ENCODE measurements at regions not wholly inside any gene's neighbourhood (a gene's known extent, or its start where the extent isn't known, plus 50 kb on each side); places are given as distances from the start of the nearest gene placed in this dataset.

- no peak overlapping the region for H3K4me2 ChIP-seq
- no peak overlapping the region for H2AFZ ChIP-seq (ENCODE audit: low read depth)
- H3K36me3 ChIP-seq (ENCODE audit: insufficient read depth) = no peaks in the 10 kb centered on the region
- H3K27me3 ChIP-seq (ENCODE audit: insufficient read depth, low read depth) = no peaks in the 10 kb centered on the region
- no peaks in the 10 kb centered on the region for H3K79me2 ChIP-seq (ENCODE audit: insufficient read depth, low read depth)
- H4K20me1 ChIP-seq (ENCODE audit: insufficient read depth) = no peaks in the 10 kb centered on the region
- H3K4me1 ChIP-seq (ENCODE audit: low read depth, poor library complexity, severe bottlenecking) = peaks cover 9% of the 10 kb centered on the region
- TF ChIP-seq, protein P1, sequence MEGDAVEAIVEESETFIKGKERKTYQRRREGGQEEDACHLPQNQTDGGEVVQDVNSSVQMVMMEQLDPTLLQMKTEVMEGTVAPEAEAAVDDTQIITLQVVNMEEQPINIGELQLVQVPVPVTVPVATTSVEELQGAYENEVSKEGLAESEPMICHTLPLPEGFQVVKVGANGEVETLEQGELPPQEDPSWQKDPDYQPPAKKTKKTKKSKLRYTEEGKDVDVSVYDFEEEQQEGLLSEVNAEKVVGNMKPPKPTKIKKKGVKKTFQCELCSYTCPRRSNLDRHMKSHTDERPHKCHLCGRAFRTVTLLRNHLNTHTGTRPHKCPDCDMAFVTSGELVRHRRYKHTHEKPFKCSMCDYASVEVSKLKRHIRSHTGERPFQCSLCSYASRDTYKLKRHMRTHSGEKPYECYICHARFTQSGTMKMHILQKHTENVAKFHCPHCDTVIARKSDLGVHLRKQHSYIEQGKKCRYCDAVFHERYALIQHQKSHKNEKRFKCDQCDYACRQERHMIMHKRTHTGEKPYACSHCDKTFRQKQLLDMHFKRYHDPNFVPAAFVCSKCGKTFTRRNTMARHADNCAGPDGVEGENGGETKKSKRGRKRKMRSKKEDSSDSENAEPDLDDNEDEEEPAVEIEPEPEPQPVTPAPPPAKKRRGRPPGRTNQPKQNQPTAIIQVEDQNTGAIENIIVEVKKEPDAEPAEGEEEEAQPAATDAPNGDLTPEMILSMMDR (conservative IDR thresholded peaks at IDR 0.05; ENCODE audit: low read depth, low read length) = no peak
- no peak overlapping the region for H3K27ac ChIP-seq
- H3K4me3 ChIP-seq (IDR thresholded peaks at IDR 0.05; ENCODE audit: insufficient read depth, low read depth, low read length) = no peak overlapping the region
- H3K9ac ChIP-seq = no peak overlapping the region
These were observed 59.0 kb upstream of the RPH3AL start for GRCh38 chr17:411421-412120.

DNA sequence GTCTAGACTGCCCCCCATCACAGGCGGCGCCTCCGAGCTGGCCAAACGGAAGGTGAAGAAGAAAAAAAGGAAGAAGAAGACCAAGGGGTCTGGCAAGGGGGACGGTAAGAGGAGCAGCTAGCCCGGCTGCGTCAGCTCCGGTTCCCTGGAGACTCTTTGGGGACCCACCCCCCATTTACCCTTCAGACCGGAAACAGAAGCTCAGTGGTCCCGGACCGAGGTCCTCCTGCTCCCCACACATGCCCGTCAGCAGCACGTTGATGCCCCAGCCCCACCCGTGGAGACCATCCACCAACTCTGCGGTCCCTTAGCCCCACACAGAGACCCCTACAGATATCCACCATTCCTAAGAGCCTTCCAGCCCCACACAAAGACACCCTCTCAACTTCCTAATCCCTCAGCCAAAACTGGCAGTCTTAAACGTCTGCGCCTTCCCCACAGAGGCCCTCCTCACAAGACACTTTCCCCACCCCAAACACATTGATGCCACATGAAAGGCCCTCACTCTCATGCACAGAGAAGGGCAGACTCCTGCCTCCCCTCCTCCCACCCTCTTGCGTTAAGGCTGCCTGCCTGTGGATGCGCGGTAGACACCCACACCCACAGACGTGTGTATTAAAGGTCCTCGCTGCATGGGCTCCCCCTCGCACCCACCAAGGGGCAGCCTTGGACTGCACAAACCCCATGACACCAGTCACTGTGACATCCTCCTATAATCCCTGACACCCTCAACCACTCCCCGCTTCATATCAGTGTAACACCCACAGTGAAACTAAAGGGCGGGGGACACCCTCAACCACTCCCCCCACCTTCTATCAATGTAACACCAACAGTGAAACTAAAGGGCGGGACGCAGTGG lies 58.2 kb upstream of the RPH3AL start:
- peak overlapping the region; percentile 64 for H2AFZ ChIP-seq (ENCODE audit: low read depth)
- H3K36me3 ChIP-seq (ENCODE audit: insufficient read depth) = no peaks in the 10 kb centered on the region
- peak overlapping the region; percentile 37; the same call in 1 of the 2 replicates for H3K9ac ChIP-seq
- no peaks in the 10 kb centered on the region for H3K27me3 ChIP-seq (ENCODE audit: insufficient read depth, low read depth)
- H3K4me2 ChIP-seq = peak overlapping the region; percentile 45
- no peak overlapping the region for H3K4me3 ChIP-seq (IDR thresholded peaks at IDR 0.05; ENCODE audit: insufficient read depth, low read depth, low read length)
- H3K4me1 ChIP-seq (ENCODE audit: low read depth, poor library complexity, severe bottlenecking) = peaks cover 9% of the 10 kb centered on the region
- H4K20me1 ChIP-seq (ENCODE audit: insufficient read depth) = no peaks in the 10 kb centered on the region
- no peaks in the 10 kb centered on the region for H3K79me2 ChIP-seq (ENCODE audit: insufficient read depth, low read depth)
- H3K27ac ChIP-seq = no peak overlapping the region
- TF ChIP-seq, protein P1 (conservative IDR thresholded peaks at IDR 0.05; ENCODE audit: low read depth, low read length) = no peak

DNA sequence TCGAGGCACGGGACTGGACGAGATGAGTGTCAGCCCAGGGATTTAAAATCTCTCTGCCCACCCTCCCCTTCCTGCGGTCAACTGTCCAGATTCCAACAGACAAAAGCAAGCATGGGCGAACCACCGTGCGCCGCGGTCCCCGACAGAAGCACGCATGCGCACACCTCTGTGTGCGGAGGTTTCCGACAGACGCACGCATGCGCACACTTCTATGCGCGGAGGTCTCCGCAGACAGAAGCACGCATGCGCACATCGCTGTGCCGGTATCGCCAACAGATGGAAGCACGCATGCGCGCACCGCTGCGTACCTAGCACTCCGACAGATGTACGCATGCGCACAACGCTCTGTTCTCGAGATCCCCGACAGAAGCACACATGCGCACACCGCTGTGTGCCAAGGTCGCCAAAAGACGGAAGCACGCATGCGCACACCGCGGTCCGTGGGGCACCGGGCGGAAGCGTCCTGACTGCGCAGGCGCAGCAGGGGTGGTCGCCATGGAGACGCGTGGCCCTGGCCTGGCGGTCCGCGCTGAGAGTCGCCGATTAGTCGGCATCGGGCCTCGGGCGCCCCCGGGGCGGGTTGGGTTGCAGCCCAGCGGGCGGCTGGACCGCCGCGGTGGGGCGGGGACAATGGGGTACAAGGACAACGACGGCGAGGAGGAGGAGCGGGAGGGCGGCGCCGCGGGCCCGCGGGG lies 57.4 kb upstream of the RPH3AL start:
- peak overlapping the region; percentile 60 for H3K4me2 ChIP-seq
- no peak overlapping the region for H3K4me3 ChIP-seq (IDR thresholded peaks at IDR 0.05; ENCODE audit: insufficient read depth, low read depth, low read length)
- peak overlapping the region; percentile 44; the same call in 1 of the 2 replicates for H3K9ac ChIP-seq
- H3K79me2 ChIP-seq (ENCODE audit: insufficient read depth, low read depth) = no peaks in the 10 kb centered on the region
- H3K36me3 ChIP-seq (ENCODE audit: insufficient read depth) = no peaks in the 10 kb centered on the region
- H3K4me1 ChIP-seq (ENCODE audit: low read depth, poor library complexity, severe bottlenecking) = peaks cover 9% of the 10 kb centered on the region
- peak overlapping the region; percentile 86 for H2AFZ ChIP-seq (ENCODE audit: low read depth)
- TF ChIP-seq, protein P1 (conservative IDR thresholded peaks at IDR 0.05; ENCODE audit: low read depth, low read length) = no peak
- H3K27ac ChIP-seq = no peak overlapping the region
- no peaks in the 10 kb centered on the region for H4K20me1 ChIP-seq (ENCODE audit: insufficient read depth)
- H3K27me3 ChIP-seq (ENCODE audit: insufficient read depth, low read depth) = no peaks in the 10 kb centered on the region

GRCh38 chr17:409308-409847 lies 56.8 kb upstream of the RPH3AL start:
- H3K4me3 ChIP-seq (IDR thresholded peaks at IDR 0.05; ENCODE audit: insufficient read depth, low read depth, low read length) = no peak overlapping the region
- peak overlapping the region; percentile 60 for H3K4me2 ChIP-seq
- H3K36me3 ChIP-seq (ENCODE audit: insufficient read depth) = no peaks in the 10 kb centered on the region
- peaks cover 9% of the 10 kb centered on the region for H3K4me1 ChIP-seq (ENCODE audit: low read depth, poor library complexity, severe bottlenecking)
- H4K20me1 ChIP-seq (ENCODE audit: insufficient read depth) = no peaks in the 10 kb centered on the region
- H2AFZ ChIP-seq (ENCODE audit: low read depth) = peak overlapping the region; percentile 86
- no peaks in the 10 kb centered on the region for H3K27me3 ChIP-seq (ENCODE audit: insufficient read depth, low read depth)
- H3K79me2 ChIP-seq (ENCODE audit: insufficient read depth, low read depth) = no peaks in the 10 kb centered on the region
- H3K9ac ChIP-seq = peak overlapping the region; percentile 44; the same call in 1 of the 2 replicates
- TF ChIP-seq, protein P1 (conservative IDR thresholded peaks at IDR 0.05; ENCODE audit: low read depth, low read length) = no peak
- H3K27ac ChIP-seq = no peak overlapping the region

All from KMS-11 (cell line).